NCI-H1092 treated with DMSO at 0.1 percent for 48 hours (cell line): ENCODE measurements at regions not wholly inside any gene's neighbourhood (a gene's known extent, or its start where the extent isn't known, plus 50 kb on each side); places are given as distances from the start of the nearest gene placed in this dataset.

Experiments
- DNase-seq: peaks from one replicate; lab custom pipeline; 2025; lab: John Stamatoyannopoulos, UW

DNA sequence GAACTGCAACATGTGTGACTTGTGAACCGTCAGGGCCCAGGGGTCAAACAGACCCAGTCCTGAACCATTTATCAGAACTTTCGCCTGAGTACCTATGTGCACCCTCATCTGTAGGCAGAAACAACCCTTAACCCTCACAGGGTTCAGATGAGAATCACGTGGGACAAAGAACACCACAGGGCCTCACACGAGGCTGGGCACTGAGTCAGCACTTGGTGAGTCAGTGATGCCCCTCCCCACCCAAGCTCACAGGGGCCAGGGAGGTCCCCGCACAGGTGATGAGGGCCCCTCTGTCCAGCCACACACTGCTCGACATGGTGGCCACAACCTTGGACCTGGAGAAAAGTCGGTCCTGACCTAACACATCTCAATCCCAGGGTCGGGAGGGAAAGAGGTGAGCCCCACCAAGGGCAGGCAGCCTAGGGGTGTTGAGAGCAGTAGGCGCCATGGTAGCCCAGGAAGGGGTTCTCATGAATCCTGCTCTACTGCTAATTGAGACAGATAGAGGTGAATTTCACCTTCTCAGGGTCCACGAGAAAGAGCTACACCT lies 176.4 kb downstream of the SHANK2 start:
- no peak for DNase-seq

DNA sequence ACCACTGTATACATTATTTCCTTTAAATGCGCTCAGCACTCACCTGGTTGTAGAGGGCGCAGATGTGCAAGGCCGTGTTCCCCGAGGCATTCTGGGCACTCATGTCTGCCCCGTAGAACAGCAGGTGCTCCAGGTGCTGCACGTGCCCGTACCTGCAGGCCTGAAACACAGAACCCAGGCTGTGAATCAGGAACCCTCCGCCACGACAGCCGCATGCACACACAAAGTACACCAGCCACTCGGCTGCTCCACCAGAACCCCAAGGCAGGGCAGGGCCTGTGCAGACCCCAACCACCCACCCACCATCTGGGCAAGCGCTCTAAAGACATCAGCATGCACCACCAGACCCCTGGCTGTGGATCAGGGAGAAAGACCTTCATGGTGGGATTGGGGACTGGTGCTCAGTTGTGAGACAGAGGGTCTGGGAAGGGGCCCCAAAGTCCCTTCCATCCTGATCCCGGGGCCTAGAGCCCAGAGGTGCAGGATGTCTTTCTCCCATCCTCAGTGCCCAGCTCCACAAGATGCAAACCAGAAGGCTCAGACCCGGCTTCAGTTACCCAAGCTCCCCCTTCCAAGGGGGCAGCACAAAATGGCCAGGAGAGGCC lies 177.2 kb downstream of the SHANK2 start:
- DNase-seq: no peak

DNA sequence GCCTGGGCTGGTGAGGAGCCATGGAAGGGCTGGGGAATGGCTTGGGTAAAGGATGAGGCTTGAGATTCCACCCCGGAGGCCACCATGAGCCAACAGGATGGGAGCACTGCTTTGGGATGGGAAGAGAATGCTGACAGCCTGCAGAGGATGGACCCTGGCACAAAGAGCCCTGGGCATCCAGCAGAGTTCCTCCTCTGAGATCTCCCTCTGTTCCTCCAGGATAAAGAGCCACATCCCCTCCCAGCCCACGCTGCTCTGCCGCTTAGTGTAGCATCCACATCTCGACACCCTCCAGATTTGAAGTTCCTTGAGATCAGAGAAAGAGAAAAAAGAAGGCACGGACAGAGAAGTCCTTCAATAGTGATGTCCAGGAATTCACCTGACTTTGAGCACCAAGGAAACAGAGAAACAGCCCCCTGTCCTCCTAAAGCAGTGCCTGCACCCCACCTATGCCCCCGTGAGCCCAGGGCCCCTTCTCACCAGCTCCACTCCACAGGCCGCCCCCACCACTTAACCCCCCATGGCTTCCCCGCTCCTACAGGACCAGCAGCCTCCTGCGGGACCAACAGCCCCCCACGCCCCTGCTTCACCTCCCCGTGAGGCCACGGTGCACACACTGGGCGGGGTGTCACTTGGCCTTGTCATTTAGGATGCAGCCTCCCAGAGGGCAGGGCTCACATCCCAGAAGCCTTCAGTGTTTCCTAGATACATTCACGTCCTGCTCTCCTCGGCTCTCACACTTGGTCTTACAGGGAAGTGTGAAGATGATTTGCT lies 180.5 kb downstream of the SHANK2 start:
- no peak for DNase-seq

DNA sequence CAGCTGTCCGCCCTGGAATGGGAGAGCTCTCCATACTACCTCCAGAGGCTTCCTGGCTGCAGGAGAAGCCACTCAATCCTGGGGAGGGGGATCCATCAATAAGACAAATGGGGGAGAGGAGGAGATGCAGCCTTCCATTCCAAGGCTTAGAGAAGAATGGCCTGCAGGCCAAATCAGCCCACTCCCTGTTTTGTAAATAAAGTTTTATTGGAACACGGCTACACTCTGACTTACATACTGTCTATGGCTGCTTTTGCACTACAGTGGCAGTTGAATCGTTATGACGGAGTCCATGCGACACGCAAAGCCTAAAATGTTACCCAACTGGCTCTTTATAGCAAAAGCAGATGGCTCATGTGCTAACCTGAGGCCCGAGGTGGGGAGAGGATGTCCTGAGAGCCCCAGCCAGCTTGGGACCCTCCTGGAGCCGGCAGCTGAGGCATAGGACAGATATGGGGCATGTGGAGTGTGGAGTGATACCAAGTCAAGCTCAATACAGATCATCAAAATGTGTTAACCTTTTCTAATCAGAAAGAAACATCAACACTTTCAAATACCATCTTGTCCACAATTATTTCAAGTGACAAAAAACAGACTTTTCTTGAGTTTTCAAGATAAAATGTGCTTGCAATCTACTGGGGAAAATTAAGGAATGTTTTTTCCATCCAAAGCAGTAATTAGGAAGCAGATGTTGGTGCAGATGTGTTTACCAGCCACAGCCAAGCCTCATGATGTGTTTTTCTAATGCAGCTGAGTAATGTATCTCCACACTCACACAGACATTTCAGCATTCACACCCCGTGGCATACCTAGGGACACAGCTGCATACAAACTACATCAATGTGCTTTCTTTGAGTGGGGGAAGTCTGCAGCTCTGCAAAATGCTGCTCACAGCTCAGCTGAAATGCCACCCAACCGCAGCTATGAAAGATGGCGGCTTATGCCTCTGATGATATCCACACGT lies 181.6 kb downstream of the SHANK2 start:
- DNase-seq: no peak

DNA sequence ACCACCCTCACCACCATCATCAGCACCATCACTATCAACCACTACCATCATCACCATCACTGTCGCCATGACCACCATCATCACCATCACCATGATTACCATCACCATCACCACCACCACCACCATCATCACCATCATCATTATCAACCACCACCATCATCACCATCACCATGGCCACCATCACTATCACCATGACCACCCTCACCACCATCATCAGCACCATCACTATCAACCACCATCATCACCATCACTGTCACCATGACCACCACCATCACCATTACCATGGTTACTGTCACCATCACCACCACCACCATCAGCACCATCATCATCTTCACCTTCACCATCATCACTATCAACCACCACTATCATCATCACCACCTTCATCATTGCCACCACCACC lies 183.4 kb downstream of the SHANK2 start:
- no peak for DNase-seq

DNA sequence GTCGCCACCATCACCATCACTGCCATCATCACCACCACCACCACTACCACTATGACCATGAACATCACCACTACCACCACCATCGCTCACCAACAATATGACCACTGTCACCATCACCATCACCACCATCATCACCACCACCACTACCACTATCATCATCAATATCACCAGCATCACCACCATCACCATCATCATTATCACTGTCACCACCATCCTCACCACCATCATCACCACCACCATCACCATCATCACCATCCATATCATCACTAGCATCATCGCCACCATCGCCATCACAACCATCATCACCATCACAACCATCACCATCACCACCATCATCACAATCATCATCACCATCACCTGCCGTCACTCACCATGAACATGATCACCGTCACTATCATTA lies 184.6 kb downstream of the SHANK2 start:
- no peak for DNase-seq

DNA sequence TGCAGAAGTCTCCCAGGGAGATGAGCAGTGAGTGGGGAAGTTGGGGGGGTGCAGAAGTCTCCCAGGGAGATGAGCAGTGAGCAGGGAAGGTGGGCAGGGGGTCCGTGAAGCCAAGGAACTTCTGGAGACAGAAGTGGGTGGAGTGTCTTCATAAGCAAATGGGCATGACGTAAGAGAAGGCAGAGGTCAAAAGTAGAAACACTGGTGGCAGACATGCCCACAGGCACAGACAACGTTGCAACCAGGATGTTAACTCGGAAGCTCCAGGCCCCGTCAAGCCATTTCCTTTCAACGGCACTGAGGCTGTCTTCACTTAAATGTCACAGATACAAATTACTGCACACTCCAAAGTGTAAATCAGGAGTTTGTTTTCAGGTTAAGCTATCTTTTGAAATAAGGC lies 186.1 kb downstream of the SHANK2 start:
- DNase-seq: no peak

DNA sequence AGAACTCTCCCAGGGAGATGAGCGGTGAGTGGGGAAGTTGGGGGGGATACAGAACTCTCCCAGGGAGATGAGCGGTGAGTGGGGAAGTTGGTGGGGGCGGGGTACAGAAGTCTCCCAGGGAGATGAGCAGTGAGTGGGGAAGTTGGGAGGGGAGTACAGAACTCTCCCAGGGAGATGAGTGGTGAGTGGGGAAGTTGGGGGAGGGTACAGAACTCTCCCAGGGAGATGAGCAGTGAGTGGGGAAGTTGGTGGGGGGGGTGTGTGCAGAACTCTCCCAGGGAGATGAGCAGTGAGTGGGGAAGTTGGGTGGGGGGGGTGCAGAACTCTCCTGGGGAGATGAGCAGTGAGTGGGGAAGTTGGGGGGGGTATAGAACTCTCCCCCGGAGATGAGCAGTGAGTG lies 186.5 kb downstream of the SHANK2 start:
- DNase-seq: no peak

DNA sequence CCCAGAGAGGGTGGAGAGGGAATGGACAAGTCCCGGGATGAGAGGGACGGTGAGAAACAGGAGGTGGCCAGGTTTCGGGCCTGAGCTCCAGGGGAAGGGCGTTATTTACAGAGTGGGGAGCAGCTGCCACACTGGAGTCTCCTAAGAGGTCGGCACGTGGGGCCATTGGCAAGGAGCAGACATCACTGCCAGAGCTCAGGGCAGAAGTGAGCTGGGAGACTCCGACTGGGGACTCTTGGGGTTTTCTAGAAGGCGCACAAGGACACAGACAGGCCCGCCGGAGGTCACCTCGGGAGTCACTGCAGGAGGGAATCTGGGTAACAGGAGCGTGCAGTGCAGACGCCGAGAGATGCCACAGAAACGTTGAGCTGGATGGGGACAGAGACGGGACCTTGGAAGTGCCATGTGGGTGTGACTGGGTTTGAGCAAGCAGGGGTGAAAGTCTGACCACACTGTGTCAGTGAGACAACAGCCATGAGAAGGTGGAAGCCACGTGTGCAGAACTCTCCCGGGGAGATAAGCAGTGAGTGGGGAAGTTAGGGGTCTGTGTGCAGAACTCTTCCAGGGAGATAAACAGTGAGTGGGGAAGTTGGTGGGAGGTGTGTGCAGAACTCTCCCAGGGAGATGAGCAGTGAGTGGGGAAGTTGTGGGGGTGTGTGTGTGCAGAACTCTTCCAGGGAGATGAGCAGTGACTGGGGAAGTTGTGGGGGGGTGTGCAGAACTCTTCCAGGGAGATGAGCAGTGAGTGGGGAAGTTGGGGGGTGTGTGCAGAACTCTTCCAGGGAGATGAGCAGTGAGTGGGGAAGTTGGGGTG lies 187.5 kb downstream of the SHANK2 start:
- DNase-seq: no peak

DNA sequence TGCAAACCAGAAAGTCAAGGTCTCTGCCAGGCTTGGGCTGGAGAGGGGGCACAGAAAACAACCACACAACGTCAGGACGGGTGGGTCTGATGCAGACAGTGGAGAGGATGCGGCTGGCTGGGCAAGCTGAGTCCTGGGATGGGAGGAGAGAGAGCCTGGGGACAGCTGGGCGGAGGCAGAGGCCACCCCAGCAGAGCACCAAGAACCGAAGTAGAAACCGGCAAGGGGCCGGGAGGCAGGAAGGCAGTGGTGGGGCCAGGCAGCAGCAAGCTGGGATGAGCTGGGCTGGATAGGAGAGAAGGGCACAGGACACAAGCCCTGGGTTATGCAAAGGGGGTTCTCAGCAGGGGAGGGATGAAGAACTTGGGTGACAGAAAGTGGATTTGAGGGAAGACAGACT lies 188.2 kb downstream of the SHANK2 start:
- DNase-seq: no peak

DNA sequence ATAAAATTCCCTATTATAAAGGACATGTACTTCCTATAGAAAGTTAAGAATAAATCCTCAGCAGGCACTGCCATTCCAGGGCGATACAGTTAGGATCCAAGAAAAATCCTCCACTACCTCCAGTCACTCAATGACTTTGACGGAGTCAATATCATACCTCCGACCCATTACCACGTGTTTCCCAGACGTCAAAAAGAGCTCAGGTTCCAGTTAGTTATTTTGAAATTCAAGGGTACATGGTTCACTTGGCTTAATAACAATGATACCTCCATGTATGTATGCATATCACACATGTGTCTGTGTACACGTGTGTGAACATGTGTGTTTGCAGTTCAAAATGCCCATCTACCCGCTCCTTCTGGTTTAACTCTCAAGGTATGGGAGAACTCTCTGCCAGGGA lies 189.2 kb downstream of the SHANK2 start:
- no peak for DNase-seq

DNA sequence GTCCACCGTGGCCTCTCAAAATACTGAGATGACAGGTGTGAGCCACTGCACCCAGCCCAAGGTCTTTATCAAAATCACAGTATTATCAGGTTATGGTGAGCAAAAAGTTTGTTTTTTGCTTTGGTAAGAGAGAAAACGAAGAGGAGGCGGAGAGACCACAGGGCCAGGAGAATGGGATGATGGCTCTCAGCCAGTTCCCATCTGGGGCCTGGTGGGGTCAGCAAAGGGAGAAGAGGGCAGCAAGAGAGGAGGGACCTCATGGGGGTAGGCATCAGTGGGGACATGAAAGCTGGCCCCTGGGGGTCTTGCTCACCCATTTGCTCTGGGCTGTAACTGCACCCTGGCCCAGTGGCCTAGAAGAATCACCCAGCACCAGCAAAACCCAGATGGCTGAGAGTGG lies 190.2 kb downstream of the SHANK2 start:
- no peak for DNase-seq

DNA sequence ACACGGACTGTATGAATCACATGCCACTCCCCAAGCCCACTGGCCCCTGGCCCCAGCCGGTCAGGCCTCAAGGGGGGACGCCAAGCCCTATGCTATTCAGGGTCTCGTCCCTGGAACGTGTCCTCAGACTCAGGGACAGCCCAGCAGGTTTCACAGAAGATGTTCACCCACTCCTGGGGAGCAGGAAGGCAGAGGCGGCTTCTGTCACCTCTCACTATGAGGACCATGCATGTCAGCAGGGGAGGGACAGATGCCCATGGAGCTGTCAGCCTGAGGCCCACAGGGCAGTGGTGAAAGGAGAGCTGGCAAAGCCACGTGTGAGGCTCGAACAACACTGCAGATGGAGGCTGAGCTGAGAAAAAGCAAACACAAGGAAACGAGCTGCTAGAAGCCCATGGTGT lies 192.0 kb downstream of the SHANK2 start:
- no peak for DNase-seq

DNA sequence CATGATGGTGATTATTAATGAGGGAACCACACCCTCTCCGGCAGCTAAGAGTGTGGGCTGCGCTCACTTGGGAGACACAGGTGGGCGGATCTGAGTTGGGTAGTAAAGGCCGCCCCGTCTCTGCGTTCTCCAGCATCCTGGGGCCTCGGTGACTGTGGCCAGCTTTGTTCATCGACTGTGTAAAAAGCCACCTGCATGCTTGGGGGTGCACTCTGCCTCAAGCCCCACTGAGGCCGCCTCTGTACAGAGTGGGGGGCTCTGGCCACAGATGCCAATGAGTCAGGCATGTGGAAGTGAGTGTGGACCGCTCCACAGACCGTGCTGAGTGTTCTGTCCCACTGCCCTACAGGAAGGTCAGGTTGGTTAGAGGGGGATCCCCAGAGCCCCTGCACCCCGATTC lies 192.7 kb downstream of the SHANK2 start:
- no peak for DNase-seq

DNA sequence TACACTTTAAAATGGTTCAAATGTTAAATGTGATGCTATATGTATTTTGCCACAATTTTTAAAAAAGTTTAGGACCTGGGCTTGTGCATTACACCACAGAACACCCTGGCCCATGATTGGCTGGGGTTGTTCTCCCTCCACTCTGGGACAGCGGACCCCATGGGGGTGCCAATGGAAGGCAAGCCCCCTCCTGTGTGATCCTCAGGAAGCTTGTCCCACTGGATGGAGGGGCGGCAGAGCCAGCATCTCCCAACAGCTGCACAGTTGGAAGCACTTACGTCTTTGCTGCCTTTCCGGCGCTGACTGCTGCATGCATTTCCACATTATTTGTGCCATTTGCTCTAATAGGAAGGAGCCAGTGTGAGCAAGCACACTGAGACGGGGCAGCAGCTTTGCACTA lies 196.5 kb downstream of the SHANK2 start:
- DNase-seq: no peak
